ENCODE measurements at regions not wholly inside any gene's neighbourhood (a gene's known extent, or its start where the extent isn't known, plus 50 kb on each side); places are given as distances from the start of the nearest gene placed in this dataset.

DNA sequence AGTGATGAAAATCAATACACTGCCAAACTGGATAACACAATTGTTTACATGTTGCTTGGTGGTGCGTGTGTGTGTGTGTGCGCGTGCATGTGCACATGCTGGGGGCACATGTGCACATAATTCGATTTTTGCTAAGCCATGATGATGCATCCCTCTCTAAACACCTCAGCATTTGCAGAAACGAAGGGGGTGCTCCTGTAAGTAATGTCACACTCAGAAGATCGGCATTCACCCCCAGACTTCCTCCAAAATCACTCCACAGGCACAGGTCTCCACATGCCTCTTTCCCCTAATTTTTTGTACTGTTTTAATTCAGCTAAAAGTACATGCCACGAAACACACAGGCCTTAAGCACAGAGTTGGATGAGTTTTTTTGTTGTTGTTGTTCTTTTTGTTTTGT, 341.5 kb downstream of the SHANK2 start:
- no peak overlapping the region for H3K4me3 ChIP-seq (ENCODE audit: insufficient read depth, low read length, poor library complexity, severe bottlenecking)
- no peak overlapping the region for H2AFZ ChIP-seq (ENCODE audit: low read depth, low read length, severe bottlenecking)
- TF ChIP-seq EZH2phosphoT487 (conservative IDR thresholded peaks at IDR 0.05; ENCODE audit: low read length) (no peak), CTCF (IDR thresholded peaks at IDR 0.05; ENCODE audit: insufficient read depth, low read length, poor library complexity, severe bottlenecking) (no peak)
- no peak overlapping the region for H3K27ac ChIP-seq (ENCODE audit: low read depth, low read length)
- no peak overlapping the region for H3K9ac ChIP-seq (ENCODE audit: low read length)
- no peaks in the 10 kb centered on the region for H3K9me3 ChIP-seq (ENCODE audit: insufficient read depth, low read length)
- no peaks in the 10 kb centered on the region for H3F3A ChIP-seq (ENCODE audit: insufficient read depth)
- H3K9me2 ChIP-seq (replicated peaks; ENCODE audit: insufficient read depth, low read length) = no peaks in the 10 kb centered on the region
- no peak overlapping the region for H3K4me2 ChIP-seq (ENCODE audit: low read depth, low read length, poor library complexity, severe bottlenecking)
- H4K20me1 ChIP-seq (ENCODE audit: low read depth, low read length) = no peaks in the 10 kb centered on the region
- no peaks in the 10 kb centered on the region for H3K27me3 ChIP-seq (ENCODE audit: low read length)
- H3K36me3 ChIP-seq (ENCODE audit: low read length) = no peaks in the 10 kb centered on the region
- no peaks in the 10 kb centered on the region for H3K79me2 ChIP-seq (ENCODE audit: insufficient read depth, low read length)

DNA sequence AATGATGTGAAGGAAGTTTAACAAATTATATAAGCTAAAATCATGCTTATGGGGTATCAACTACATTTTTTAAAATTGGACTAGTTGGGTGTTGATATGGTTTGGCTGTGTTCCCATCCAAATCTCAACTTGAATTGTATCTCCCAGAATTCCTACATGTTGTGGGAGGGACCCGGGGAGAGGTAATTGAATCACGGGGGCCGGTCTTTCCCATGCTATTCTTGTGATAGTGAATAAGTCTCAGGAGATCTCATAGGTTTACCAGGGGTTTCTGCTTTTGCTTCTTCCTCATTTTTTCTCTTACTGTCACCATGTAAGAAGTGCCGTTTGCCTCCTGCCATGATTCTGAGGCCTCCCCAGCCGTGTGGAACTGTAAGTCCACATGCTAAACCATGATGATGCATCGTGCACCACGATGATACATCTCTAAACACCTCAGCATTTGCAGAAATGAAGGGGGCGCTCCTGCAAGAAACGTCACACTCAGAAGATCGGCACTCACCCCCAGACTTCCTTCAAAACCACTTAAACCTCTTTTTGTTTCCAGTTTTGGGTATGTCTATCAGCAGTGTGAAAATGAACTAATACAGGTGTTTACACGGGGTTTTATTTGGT, 340.0 kb downstream of the SHANK2 start:
- Histone ChIP-seq H3K4me3 (ENCODE audit: insufficient read depth, low read length, poor library complexity, severe bottlenecking) (no peak overlapping the region), H4K20me1 (ENCODE audit: low read depth, low read length) (no peaks in the 10 kb centered on the region)

DNA sequence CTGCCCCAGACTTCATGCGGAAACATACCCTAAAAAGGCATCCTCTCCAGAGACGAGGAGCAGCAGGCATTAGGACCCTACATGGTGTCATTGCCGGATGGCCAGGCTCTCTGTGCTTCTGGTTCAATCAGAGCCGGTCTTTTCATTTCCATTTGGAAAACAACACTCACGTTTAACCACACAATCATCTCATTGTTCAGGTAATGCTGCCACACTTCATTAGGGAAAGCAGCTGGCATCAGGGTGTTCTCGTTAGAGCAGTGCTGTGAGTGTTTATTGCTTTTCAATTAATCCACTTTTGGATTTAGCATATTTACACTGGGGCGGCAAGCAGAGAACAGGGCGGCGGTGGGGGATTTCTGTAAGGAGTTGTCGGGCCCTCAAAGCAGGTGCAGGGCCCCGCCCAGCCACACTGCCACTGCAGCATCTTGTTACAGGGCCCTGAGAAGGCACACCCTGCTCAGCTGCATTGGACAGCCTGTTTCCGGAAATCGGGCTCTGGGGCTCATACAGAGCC, 338.6 kb downstream of the SHANK2 start:
- TF ChIP-seq EZH2phosphoT487 (conservative IDR thresholded peaks at IDR 0.05; ENCODE audit: low read length) (no peak), CTCF (IDR thresholded peaks at IDR 0.05; ENCODE audit: insufficient read depth, low read length, poor library complexity, severe bottlenecking) (no peak)
- Histone ChIP-seq H3K4me2 (ENCODE audit: low read depth, low read length, poor library complexity, severe bottlenecking) (no peak overlapping the region), H2AFZ (ENCODE audit: low read depth, low read length, severe bottlenecking) (no peak overlapping the region), H3K27me3 (ENCODE audit: low read length) (no peaks in the 10 kb centered on the region), H3K79me2 (ENCODE audit: insufficient read depth, low read length) (no peaks in the 10 kb centered on the region), H3F3A (ENCODE audit: insufficient read depth) (no peaks in the 10 kb centered on the region), H3K36me3 (ENCODE audit: low read length) (no peaks in the 10 kb centered on the region), H4K20me1 (ENCODE audit: low read depth, low read length) (no peaks in the 10 kb centered on the region), H3K9me3 (ENCODE audit: insufficient read depth, low read length) (no peaks in the 10 kb centered on the region), H3K9ac (ENCODE audit: low read length) (no peak overlapping the region), H3K9me2 (replicated peaks; ENCODE audit: insufficient read depth, low read length) (no peaks in the 10 kb centered on the region), H3K27ac (ENCODE audit: low read depth, low read length) (no peak overlapping the region), H3K4me3 (ENCODE audit: insufficient read depth, low read length, poor library complexity, severe bottlenecking) (no peak overlapping the region)

More for the DNA sequence above, 340.0 kb downstream of the SHANK2 start:
- Histone ChIP-seq H2AFZ (ENCODE audit: low read depth, low read length, severe bottlenecking) (no peak overlapping the region), H3K79me2 (ENCODE audit: insufficient read depth, low read length) (no peaks in the 10 kb centered on the region), H3K27me3 (ENCODE audit: low read length) (no peaks in the 10 kb centered on the region), H3K9me2 (replicated peaks; ENCODE audit: insufficient read depth, low read length) (no peaks in the 10 kb centered on the region), H3K36me3 (ENCODE audit: low read length) (no peaks in the 10 kb centered on the region), H3K9ac (ENCODE audit: low read length) (no peak overlapping the region), H3K9me3 (ENCODE audit: insufficient read depth, low read length) (no peaks in the 10 kb centered on the region), H3K27ac (ENCODE audit: low read depth, low read length) (no peak overlapping the region), H3K4me2 (ENCODE audit: low read depth, low read length, poor library complexity, severe bottlenecking) (no peak overlapping the region), H3F3A (ENCODE audit: insufficient read depth) (no peaks in the 10 kb centered on the region)
- TF ChIP-seq CTCF (IDR thresholded peaks at IDR 0.05; ENCODE audit: insufficient read depth, low read length, poor library complexity, severe bottlenecking) (no peak), EZH2phosphoT487 (conservative IDR thresholded peaks at IDR 0.05; ENCODE audit: low read length) (no peak)
